Vagina (tissue), 2 donors: ENCODE measurements at regions not wholly inside any gene's neighbourhood (a gene's known extent, or its start where the extent isn't known, plus 50 kb on each side); places are given as distances from the start of the nearest gene placed in this dataset.

Experiments
- DNase-seq, 2 donors: peaks; one replicate each; pipeline ENCODE4 v3.0.0-alpha.2; 2017; ENCODE audit errors: extremely low spot score in 2 of 2
- H3K27ac ChIP-seq: fragments of 200-600 bp; sonication (generic); one replicate; pipeline ENCODE4 v1.5.1; 2019
- H3K27me3 ChIP-seq: fragments of 200-600 bp; sonication (generic); one replicate; pipeline ENCODE4 v1.5.1; 2019
- H3K36me3 ChIP-seq, 2 donors: fragments of 200-600 bp; sonication (generic); one replicate each; pipeline ENCODE4 v1.5.1; 2017 to 2019
- H3K4me1 ChIP-seq: fragments of 200-600 bp; sonication (generic); one replicate; pipeline ENCODE4 v1.5.1; 2019
- H3K4me3 ChIP-seq, 2 donors: fragments of 200-600 bp; sonication (generic); 1 replicate in 1 of 2; 2 replicates in 1 of 2; pipeline ENCODE4 v1.5.1; 2016 to 2019
- H3K9me3 ChIP-seq: fragments of 200-600 bp; sonication (generic); one replicate; pipeline ENCODE4 v1.5.1; 2019
- POLR2A ChIP-seq, 2 donors: fragments of 450-650 bp; IDR thresholded peaks; one replicate each; pipeline ENCODE4 v1.6.1; 2017; ENCODE audit warnings: antibody characterized with exemption in 2 of 2, mild to moderate bottlenecking in 2 of 2, moderate library complexity in 2 of 2
- POLR2AphosphoS5 ChIP-seq, 2 donors: sonication (generic); formaldehyde crosslinking; IDR thresholded peaks; one replicate each; pipeline ENCODE4 v1.9.0; 2017; ENCODE audit warnings: antibody characterized with exemption in 2 of 2, mild to moderate bottlenecking in 2 of 2, low read depth in 1 of 2; ENCODE audit not compliant: insufficient read depth in 1 of 2
- intact Hi-C: fragments of 100-400 bp; cut with DNase I; formaldehyde crosslinking; loops from one replicate; pipeline ENCODE4 v1.15.1; 2023
- TF ChIP-seq, protein P1 (sequence below), 3 experiments: fragments of 450-650 bp in 2 of 3; fragments of 200-600 bp in 1 of 3; sonication (generic) in 1 of 3; IDR thresholded peaks; one replicate each; pipeline ENCODE4 v1.5.1; 2017 to 2019; ENCODE audit warnings: antibody characterized with exemption in 3 of 3, mild to moderate bottlenecking in 2 of 3, moderate library complexity in 2 of 3

DNA sequence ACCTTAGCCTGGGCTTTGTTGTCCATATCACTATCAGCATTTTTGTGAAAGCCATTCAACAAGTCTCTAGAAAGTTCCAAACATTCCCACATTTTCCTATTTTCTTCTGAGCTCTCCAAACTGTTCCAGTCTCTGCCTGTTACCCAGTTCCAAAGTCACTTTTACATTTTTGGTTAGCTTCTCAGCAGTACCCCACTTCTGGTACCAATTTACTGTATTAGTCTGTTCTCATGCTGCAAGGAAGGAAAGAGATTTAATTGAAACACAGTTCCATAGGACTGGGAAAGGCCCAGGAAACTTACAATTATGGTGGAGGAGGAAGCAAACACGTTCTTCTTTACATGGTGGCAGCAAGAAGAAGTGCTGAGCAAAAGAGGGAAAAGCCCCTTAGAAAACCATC, 247.2 kb upstream of the B3GALT2 start:
- no peak for DNase-seq
- no peaks in the 10 kb centered on the region for H3K4me1 ChIP-seq
- H3K27me3 ChIP-seq: no peaks in the 10 kb centered on the region
- H3K27ac ChIP-seq: no peak overlapping the region
- intact Hi-C loops: loop anchor here (5.0 kb wide), 1 partner anchor 1236 kb away; no protein-coding TSS in a partner anchor
- H3K9me3 ChIP-seq: no peaks in the 10 kb centered on the region
- no peak overlapping the region for H3K4me3 ChIP-seq
- TF ChIP-seq, protein P1, sequence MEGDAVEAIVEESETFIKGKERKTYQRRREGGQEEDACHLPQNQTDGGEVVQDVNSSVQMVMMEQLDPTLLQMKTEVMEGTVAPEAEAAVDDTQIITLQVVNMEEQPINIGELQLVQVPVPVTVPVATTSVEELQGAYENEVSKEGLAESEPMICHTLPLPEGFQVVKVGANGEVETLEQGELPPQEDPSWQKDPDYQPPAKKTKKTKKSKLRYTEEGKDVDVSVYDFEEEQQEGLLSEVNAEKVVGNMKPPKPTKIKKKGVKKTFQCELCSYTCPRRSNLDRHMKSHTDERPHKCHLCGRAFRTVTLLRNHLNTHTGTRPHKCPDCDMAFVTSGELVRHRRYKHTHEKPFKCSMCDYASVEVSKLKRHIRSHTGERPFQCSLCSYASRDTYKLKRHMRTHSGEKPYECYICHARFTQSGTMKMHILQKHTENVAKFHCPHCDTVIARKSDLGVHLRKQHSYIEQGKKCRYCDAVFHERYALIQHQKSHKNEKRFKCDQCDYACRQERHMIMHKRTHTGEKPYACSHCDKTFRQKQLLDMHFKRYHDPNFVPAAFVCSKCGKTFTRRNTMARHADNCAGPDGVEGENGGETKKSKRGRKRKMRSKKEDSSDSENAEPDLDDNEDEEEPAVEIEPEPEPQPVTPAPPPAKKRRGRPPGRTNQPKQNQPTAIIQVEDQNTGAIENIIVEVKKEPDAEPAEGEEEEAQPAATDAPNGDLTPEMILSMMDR (IDR thresholded peaks at IDR 0.05): no peak
- TF ChIP-seq POLR2A (IDR thresholded peaks at IDR 0.05): no peak
- no peak for TF ChIP-seq POLR2AphosphoS5 (IDR thresholded peaks at IDR 0.05; ENCODE audit: insufficient read depth in 1 of 2, low read depth in 1 of 2)
- H3K36me3 ChIP-seq: no peaks in the 10 kb centered on the region

DNA sequence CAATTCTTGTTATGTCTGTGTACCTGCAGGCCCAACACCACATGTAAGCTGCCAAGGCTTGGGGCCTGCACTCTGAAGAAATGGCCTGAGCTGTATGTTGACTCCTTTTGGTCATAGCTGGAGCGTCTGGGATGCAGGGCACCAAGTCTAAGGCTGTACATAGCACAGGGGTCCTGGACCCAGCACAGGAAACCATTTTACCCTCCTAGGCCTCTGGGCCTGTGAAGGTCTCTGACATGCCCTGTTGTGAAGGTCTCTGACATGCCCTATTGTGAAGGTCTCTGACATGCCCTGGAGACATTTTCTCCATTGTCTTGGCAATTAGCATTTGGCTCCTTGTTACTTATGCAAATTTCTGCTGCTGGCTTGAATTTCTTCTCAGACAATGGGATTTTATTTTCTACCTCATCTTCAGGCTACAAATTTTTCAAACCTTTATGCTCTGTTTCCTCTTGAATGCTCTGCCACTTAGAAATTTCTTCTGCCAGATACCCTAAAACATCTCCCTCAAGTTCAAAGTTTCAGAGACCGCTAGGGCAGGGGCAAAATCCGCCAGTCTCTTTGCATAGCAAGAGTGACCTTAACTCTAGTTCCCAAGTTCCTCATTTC, 246.7 kb upstream of the B3GALT2 start:
- intact Hi-C loops: loop anchor here (5.0 kb wide), 1 partner anchor 1236 kb away; no protein-coding TSS in a partner anchor
- no peak overlapping the region for H3K27ac ChIP-seq
- no peaks in the 10 kb centered on the region for H3K36me3 ChIP-seq
- no peak overlapping the region for H3K4me3 ChIP-seq
- no peaks in the 10 kb centered on the region for H3K27me3 ChIP-seq
- no peak for TF ChIP-seq POLR2A (IDR thresholded peaks at IDR 0.05)
- no peak for TF ChIP-seq POLR2AphosphoS5 (IDR thresholded peaks at IDR 0.05; ENCODE audit: insufficient read depth in 1 of 2, low read depth in 1 of 2)
- TF ChIP-seq, protein P1 (IDR thresholded peaks at IDR 0.05): no peak
- H3K4me1 ChIP-seq: no peaks in the 10 kb centered on the region
- H3K9me3 ChIP-seq: no peaks in the 10 kb centered on the region
- DNase-seq: no peak

DNA sequence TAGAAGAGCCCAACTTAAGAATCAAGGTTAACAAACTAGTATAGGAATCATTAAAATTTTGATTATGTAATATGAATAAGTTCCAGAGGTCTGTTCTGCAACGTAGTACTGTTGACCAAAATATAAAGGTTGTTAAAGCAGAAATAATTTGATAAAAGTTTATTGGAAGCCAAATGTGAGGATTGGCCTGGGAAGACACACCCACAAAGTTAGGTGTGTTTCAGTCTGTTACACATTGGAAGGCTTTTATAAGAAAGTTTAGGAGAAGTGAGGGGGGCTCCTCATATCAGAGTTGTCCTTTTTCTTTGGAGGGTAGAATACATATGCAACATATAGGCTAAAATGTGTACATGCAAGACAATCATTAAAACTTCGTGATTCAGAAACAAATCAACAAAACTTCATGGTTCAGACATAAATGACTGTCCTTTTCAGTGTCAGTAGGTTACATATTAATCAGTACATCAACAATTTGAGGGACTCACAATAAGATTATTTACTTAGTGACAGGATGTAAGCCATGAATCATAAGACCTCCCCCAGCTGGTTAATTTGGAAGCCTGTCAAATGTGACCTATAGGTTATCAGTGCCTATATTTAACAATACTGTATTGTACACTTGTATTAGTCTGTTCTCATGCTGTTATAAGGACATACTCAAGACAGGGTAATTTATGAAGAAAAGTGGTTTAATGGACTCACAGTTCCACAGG, 245.0 kb upstream of the B3GALT2 start:
- no peak for DNase-seq
- H3K4me3 ChIP-seq: no peak overlapping the region
- TF ChIP-seq POLR2A (IDR thresholded peaks at IDR 0.05) (no peak), POLR2AphosphoS5 (IDR thresholded peaks at IDR 0.05; ENCODE audit: insufficient read depth in 1 of 2, low read depth in 1 of 2) (no peak)
- TF ChIP-seq, protein P1 (IDR thresholded peaks at IDR 0.05): no peak
- H3K36me3 ChIP-seq: no peaks in the 10 kb centered on the region
- intact Hi-C loops: loop anchor here (5.0 kb wide), 1 partner anchor 1234 kb away; no protein-coding TSS in a partner anchor
- no peaks in the 10 kb centered on the region for H3K27me3 ChIP-seq
- H3K9me3 ChIP-seq: no peaks in the 10 kb centered on the region
- no peaks in the 10 kb centered on the region for H3K4me1 ChIP-seq
- H3K27ac ChIP-seq: no peak overlapping the region

DNA sequence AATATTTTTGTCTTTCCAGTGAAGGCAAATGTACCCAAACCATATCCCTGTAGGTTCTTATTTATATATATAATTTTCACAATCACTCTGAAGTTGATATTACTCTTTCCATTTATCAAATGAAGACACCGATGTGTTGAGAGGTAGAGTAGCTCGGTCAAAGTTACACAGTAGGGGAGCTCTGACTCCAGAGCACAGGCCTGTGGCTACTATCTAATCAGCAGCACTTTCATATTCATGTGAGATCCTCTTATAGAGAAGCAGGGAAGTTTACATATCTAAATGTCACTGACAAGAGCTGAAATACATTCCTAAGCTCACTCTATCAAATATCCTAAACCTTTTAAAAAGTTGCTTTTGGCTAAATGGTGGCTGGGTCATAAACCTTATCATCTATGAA, 241.1 kb upstream of the B3GALT2 start:
- no peaks in the 10 kb centered on the region for H3K36me3 ChIP-seq
- DNase-seq: no peak
- no peaks in the 10 kb centered on the region for H3K9me3 ChIP-seq
- no peaks in the 10 kb centered on the region for H3K4me1 ChIP-seq
- H3K4me3 ChIP-seq: no peak overlapping the region
- intact Hi-C loops: no loop called here
- H3K27me3 ChIP-seq: no peaks in the 10 kb centered on the region
- no peak for TF ChIP-seq POLR2A (IDR thresholded peaks at IDR 0.05)
- no peak for TF ChIP-seq POLR2AphosphoS5 (IDR thresholded peaks at IDR 0.05; ENCODE audit: insufficient read depth in 1 of 2, low read depth in 1 of 2)
- TF ChIP-seq, protein P1 (IDR thresholded peaks at IDR 0.05): no peak
- no peak overlapping the region for H3K27ac ChIP-seq

DNA sequence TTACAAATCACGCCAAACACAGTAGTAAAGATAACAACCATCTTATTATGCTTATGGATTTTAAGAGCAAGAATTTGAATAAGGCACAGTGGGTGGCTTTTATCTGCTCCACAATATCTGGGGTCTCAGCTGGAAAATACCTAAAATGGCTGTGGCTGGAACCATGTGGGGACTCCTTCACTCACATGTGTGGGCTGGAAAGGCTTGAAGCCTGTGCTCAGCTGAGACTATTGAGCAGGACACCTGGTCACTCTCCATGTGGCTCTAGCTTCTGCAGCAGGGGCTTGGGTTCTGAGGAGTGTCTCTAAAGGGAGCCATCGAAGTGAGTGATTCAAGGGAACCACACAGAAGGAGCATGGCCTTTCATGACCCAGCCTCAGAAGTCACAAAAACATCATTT, 239.6 kb upstream of the B3GALT2 start:
- Histone ChIP-seq H3K27ac (no peak overlapping the region), H3K4me1 (no peaks in the 10 kb centered on the region), H3K4me3 (no peak overlapping the region), H3K9me3 (no peaks in the 10 kb centered on the region), H3K36me3 (no peaks in the 10 kb centered on the region), H3K27me3 (no peaks in the 10 kb centered on the region)
- no peak for DNase-seq
- TF ChIP-seq POLR2A (IDR thresholded peaks at IDR 0.05): no peak
- TF ChIP-seq, protein P1 (IDR thresholded peaks at IDR 0.05): no peak
- TF ChIP-seq POLR2AphosphoS5 (IDR thresholded peaks at IDR 0.05; ENCODE audit: insufficient read depth in 1 of 2, low read depth in 1 of 2): no peak
- intact Hi-C loops: no loop called here
